Islet precursor cell (in vitro differentiated cells): ENCODE measurements at regions not wholly inside any gene's neighbourhood (a gene's known extent, or its start where the extent isn't known, plus 50 kb on each side); places are given as distances from the start of the nearest gene placed in this dataset.
"Not testable (repeated sequence)": the region's sequence is repeated elsewhere in the genome, so short reads cannot be mapped to it uniquely, and the experiment has no call there.

ENCODE experiments used
- DNase-seq: peaks from one replicate; pipeline ENCODE4 v3.0.0-alpha.2; 2018

- no peak for DNase-seq
Measured at GRCh38 chr5:18380729-18381362, 746.6 kb downstream of the TAF11L14 start.

- DNase-seq = peak; percentile 87
Measured at GRCh38 chr5:18393565-18394442, 759.5 kb downstream of the TAF11L14 start.

GRCh38 chr5:18394443-18394804, 760.2 kb downstream of the TAF11L14 start:
- no peak for DNase-seq

- DNase-seq = no peak
Measured at GRCh38 chr5:18395126-18396110, 761.2 kb downstream of the TAF11L14 start.

DNA sequence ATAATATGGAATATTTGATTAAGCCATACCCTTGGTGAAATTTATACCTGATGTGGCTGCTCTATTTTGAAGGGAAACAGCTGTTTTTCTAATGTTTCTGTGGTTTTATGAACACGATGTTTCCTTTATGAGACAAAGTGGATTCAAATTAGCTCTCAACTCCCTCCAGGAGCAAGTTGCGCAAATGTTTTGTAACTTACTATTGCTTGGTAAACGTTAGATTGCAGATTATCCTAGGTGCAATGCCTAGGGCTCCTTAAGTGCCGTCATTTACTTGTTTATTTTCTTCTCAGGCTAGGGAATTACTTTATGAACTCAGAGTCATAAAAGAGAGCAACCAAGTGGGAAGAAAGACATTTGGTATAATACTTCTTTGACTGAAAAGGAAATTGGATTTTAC, 763.1 kb downstream of the TAF11L14 start:
- no peak for DNase-seq

- DNase-seq = no peak
Measured at GRCh38 chr5:18397891-18398290, 763.6 kb downstream of the TAF11L14 start.

- DNase-seq = not testable (repeated sequence)
Measured at GRCh38 chr5:18399461-18400327, 765.4 kb downstream of the TAF11L14 start.

- no peak for DNase-seq
Measured at GRCh38 chr5:18403141-18403540, 768.9 kb downstream of the TAF11L14 start.

DNA sequence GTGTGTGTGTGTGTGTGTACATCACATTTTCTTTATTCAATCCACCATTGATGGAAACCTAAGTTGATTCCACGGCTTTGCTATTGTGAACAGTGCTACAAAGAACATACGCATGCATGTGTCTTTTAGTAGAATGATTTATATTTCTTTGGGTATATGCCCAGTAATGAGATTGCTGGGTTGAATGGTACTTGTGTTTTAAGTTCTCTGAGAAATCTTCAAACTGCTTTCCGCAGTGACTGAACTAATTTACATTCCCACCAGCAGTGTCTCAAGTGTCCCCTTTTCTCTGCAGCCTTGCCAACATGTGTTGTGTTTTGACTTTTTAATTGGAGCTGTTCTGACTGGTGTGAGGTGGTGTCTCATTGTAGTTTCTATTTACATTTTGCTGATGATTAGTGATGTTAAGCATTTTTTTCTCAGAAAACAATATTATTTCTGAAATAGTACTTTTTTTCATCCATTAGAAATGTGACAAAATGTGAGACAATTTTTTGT, 769.7 kb downstream of the TAF11L14 start:
- DNase-seq = no peak

- no peak for DNase-seq
Measured at GRCh38 chr5:18420711-18421110, 786.5 kb downstream of the TAF11L14 start.

- DNase-seq = no peak
Measured at GRCh38 chr5:18433336-18433735, 799.1 kb downstream of the TAF11L14 start.

DNA sequence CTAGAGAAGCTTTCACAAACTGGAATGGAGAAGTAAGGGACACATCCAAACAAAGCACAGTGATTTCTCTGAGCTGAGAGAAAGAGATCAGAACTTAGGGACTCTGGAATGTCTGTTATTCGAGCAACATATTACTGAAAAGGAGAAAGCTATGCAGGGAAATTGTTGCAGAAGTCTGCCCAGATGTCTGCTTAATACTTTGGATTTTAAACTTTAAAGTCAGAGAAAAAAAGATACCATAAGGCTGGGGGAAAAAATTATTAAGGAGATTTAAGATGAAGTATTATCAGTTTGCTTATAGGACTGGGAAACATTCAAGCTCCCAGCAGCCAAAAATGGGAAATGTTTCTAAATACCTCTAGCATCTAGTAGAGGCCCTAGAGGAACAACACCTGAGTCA, 803.9 kb downstream of the TAF11L14 start:
- DNase-seq = no peak

GRCh38 chr5:18455521-18455920, 821.3 kb downstream of the TAF11L14 start:
- DNase-seq = no peak

- DNase-seq = no peak
Measured at GRCh38 chr5:18457255-18457654, 823.0 kb downstream of the TAF11L14 start.

DNA sequence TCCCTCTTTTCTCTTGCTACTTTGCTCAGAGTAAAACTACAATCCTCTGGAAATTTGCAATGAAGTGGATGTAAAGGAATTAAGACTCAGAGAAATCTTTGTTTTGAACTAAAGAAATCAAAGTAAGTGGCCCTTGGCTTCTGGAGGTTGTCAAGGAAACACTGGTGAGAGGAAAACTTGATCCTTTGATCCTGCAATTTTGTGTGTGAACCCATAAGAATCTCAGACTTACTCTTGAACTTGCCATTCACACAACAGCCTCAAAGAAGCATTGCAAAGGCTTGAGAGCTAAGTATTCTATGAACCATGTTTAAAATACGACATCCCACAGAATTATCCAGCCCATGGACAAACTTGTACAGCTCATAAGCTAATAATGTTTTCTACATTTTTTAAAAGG, 827.5 kb downstream of the TAF11L14 start:
- no peak for DNase-seq

- peak; percentile 74 for DNase-seq
Measured at GRCh38 chr5:18465833-18466681, 831.8 kb downstream of the TAF11L14 start.

DNA sequence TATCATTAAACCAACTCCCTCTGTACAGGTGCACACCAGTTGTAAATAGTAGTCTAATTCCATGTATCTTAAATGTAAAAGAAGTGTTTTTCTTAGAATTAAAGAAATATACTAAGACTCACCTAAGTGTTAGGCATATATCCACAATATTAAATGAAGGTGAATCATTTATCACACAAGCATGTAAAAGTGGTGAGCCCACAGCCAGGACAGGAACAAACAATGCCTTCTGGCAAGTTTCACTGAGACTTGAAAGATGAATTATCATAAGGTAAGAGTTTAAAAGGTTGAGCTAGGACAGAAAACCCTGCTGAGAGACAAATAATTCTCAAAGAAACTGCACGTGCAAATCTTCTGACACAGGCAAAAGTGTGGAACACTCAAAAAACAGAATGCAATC, 832.5 kb downstream of the TAF11L14 start:
- DNase-seq = no peak

- DNase-seq = not testable (repeated sequence)
Measured at GRCh38 chr5:18471791-18472190, 837.5 kb downstream of the TAF11L14 start.

GRCh38 chr5:18483451-18483850, 849.2 kb downstream of the TAF11L14 start:
- DNase-seq = no peak

DNA sequence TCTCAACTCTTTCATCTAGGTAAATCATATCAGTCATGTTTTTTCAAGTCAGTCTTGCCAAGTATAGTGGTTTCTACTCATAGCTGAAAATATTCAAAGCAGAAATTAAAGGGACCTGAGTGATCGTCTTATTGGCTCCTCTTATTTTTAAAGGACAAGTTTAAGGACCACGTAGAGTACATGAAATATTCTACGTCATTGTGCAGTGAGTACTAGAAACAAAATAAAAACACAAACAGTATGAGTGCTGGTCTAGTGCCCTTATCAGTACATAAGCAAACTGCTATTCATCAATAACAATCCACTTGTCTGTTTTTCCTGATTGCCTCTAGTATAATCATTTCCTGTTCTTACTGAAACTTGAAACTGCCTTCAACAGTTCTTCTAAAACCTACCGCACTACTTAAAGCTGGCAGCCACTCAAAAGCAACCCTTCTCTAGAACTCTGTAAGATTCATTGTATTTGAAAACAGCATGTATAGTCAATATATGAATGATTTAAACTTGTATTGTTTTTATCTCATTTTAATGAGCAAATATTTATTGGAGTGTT, 853.7 kb downstream of the TAF11L14 start:
- no peak for DNase-seq

- DNase-seq = no peak
Measured at GRCh38 chr5:18489703-18490102, 855.4 kb downstream of the TAF11L14 start.
